ENCODE measurements at regions not wholly inside any gene's neighbourhood (a gene's known extent, or its start where the extent isn't known, plus 50 kb on each side); places are given as distances from the start of the nearest gene placed in this dataset.
"Not testable (repeated sequence)": the region's sequence is repeated elsewhere in the genome, so short reads cannot be mapped to it uniquely, and the experiment has no call there.

DNA sequence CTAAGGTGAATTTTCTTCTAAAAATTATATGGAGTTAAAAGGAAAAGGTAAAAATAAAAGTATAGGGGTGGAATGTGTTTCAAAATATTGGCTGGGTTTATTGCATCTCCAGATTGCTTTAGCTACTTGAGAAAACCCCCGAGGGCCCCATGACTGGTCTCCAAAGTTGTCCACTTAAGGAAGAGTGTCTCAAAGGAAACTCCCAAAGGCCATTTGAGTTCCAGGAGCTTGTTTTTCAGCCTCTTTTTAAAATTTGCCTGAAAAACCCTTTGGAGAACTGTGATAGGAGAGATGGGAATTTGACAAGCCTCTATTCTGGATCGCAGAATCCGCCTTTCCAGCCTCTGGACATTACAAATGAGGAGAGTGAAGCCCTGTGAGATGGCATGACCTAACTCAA lies 225.6 kb downstream of the ZNF326 start:
- no peaks in the 10 kb centered on the region for H3K36me3 ChIP-seq (ENCODE audit: low read length)
- H3K9me2 ChIP-seq (replicated peaks; ENCODE audit: insufficient read depth, low read length), result no peaks in the 10 kb centered on the region
- no peak overlapping the region for H3K4me3 ChIP-seq (ENCODE audit: insufficient read depth, low read length, poor library complexity, severe bottlenecking)
- H3K4me2 ChIP-seq (ENCODE audit: low read depth, low read length, poor library complexity, severe bottlenecking), result no peak overlapping the region
- no peak for TF ChIP-seq EZH2phosphoT487 (conservative IDR thresholded peaks at IDR 0.05; ENCODE audit: low read length)
- TF ChIP-seq, protein P1, sequence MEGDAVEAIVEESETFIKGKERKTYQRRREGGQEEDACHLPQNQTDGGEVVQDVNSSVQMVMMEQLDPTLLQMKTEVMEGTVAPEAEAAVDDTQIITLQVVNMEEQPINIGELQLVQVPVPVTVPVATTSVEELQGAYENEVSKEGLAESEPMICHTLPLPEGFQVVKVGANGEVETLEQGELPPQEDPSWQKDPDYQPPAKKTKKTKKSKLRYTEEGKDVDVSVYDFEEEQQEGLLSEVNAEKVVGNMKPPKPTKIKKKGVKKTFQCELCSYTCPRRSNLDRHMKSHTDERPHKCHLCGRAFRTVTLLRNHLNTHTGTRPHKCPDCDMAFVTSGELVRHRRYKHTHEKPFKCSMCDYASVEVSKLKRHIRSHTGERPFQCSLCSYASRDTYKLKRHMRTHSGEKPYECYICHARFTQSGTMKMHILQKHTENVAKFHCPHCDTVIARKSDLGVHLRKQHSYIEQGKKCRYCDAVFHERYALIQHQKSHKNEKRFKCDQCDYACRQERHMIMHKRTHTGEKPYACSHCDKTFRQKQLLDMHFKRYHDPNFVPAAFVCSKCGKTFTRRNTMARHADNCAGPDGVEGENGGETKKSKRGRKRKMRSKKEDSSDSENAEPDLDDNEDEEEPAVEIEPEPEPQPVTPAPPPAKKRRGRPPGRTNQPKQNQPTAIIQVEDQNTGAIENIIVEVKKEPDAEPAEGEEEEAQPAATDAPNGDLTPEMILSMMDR (IDR thresholded peaks at IDR 0.05; ENCODE audit: insufficient read depth, low read length, poor library complexity, severe bottlenecking), result no peak
- no peak overlapping the region for H2AFZ ChIP-seq (ENCODE audit: low read depth, low read length, severe bottlenecking)
- no peaks in the 10 kb centered on the region for H3K9me3 ChIP-seq (ENCODE audit: insufficient read depth, low read length)
- no peaks in the 10 kb centered on the region for H3F3A ChIP-seq (ENCODE audit: insufficient read depth)
- H3K9ac ChIP-seq (ENCODE audit: low read length), result no peak overlapping the region
- H3K27ac ChIP-seq (ENCODE audit: low read depth, low read length), result no peak overlapping the region
- no peaks in the 10 kb centered on the region for H3K79me2 ChIP-seq (ENCODE audit: insufficient read depth, low read length)
- no peaks in the 10 kb centered on the region for H4K20me1 ChIP-seq (ENCODE audit: low read depth, low read length)
- H3K27me3 ChIP-seq (ENCODE audit: low read length), result no peaks in the 10 kb centered on the region

GRCh38 chr1:90219166-90219871 lies 224.4 kb downstream of the ZNF326 start:
- H3K9ac ChIP-seq (ENCODE audit: low read length), result not testable (repeated sequence)

GRCh38 chr1:90210633-90211491 lies 216.0 kb downstream of the ZNF326 start:
- Histone ChIP-seq H3K79me2 (ENCODE audit: insufficient read depth, low read length) (no peaks in the 10 kb centered on the region), H3K9ac (ENCODE audit: low read length) (no peak overlapping the region), H3K4me3 (ENCODE audit: insufficient read depth, low read length, poor library complexity, severe bottlenecking) (no peak overlapping the region), H3K4me2 (ENCODE audit: low read depth, low read length, poor library complexity, severe bottlenecking) (no peak overlapping the region), H3F3A (ENCODE audit: insufficient read depth) (no peaks in the 10 kb centered on the region), H3K9me2 (replicated peaks; ENCODE audit: insufficient read depth, low read length) (no peaks in the 10 kb centered on the region), H4K20me1 (ENCODE audit: low read depth, low read length) (no peaks in the 10 kb centered on the region), H2AFZ (ENCODE audit: low read depth, low read length, severe bottlenecking) (no peak overlapping the region), H3K27ac (ENCODE audit: low read depth, low read length) (no peak overlapping the region), H3K27me3 (ENCODE audit: low read length) (no peaks in the 10 kb centered on the region), H3K9me3 (ENCODE audit: insufficient read depth, low read length) (no peaks in the 10 kb centered on the region), H3K36me3 (ENCODE audit: low read length) (no peaks in the 10 kb centered on the region)
- TF ChIP-seq, protein P1 (IDR thresholded peaks at IDR 0.05; ENCODE audit: insufficient read depth, low read length, poor library complexity, severe bottlenecking), result no peak
- TF ChIP-seq EZH2phosphoT487 (conservative IDR thresholded peaks at IDR 0.05; ENCODE audit: low read length), result no peak

More at GRCh38 chr1:90219166-90219871, 224.4 kb downstream of the ZNF326 start:
- H3K9me2 ChIP-seq (replicated peaks; ENCODE audit: insufficient read depth, low read length); H3K27ac ChIP-seq (ENCODE audit: low read depth, low read length); H3K79me2 ChIP-seq (ENCODE audit: insufficient read depth, low read length); H3K36me3 ChIP-seq (ENCODE audit: low read length); H3K27me3 ChIP-seq (ENCODE audit: low read length); H3F3A ChIP-seq (ENCODE audit: insufficient read depth); H4K20me1 ChIP-seq (ENCODE audit: low read depth, low read length); H3K4me3 ChIP-seq (ENCODE audit: insufficient read depth, low read length, poor library complexity, severe bottlenecking); H3K9me3 ChIP-seq (ENCODE audit: insufficient read depth, low read length); H2AFZ ChIP-seq (ENCODE audit: low read depth, low read length, severe bottlenecking); H3K4me2 ChIP-seq (ENCODE audit: low read depth, low read length, poor library complexity, severe bottlenecking): not testable (repeated sequence)

DNA sequence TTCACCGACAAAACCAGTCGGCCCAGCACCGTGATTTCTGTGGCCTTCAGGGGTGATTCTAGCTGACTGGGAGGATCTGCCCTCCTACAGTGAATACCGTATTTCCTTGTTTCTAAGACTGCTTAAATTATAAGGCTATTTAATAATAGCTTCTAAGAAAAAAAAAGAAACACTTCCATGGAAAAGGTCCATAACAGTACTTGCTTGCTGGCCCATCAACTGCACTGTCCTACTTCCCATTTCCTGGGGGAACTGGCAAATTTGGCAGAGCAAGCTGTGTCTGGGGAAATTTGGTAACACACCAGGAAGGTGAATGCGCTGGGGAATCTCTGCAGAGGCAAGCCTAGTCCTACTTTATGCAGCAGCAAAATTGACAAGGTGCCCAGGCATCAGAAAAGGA lies 214.0 kb downstream of the ZNF326 start:
- H3K27ac ChIP-seq (ENCODE audit: low read depth, low read length), result no peak overlapping the region
- no peak overlapping the region for H3K4me3 ChIP-seq (ENCODE audit: insufficient read depth, low read length, poor library complexity, severe bottlenecking)
- no peak overlapping the region for H2AFZ ChIP-seq (ENCODE audit: low read depth, low read length, severe bottlenecking)
- TF ChIP-seq, protein P1 (IDR thresholded peaks at IDR 0.05; ENCODE audit: insufficient read depth, low read length, poor library complexity, severe bottlenecking), result no peak
- TF ChIP-seq EZH2phosphoT487 (conservative IDR thresholded peaks at IDR 0.05; ENCODE audit: low read length), result no peak
- H3K79me2 ChIP-seq (ENCODE audit: insufficient read depth, low read length), result no peaks in the 10 kb centered on the region
- no peaks in the 10 kb centered on the region for H3K27me3 ChIP-seq (ENCODE audit: low read length)
- no peaks in the 10 kb centered on the region for H3F3A ChIP-seq (ENCODE audit: insufficient read depth)
- no peak overlapping the region for H3K4me2 ChIP-seq (ENCODE audit: low read depth, low read length, poor library complexity, severe bottlenecking)
- no peaks in the 10 kb centered on the region for H3K9me2 ChIP-seq (replicated peaks; ENCODE audit: insufficient read depth, low read length)
- H3K9me3 ChIP-seq (ENCODE audit: insufficient read depth, low read length), result no peaks in the 10 kb centered on the region
- H4K20me1 ChIP-seq (ENCODE audit: low read depth, low read length), result no peaks in the 10 kb centered on the region
- H3K36me3 ChIP-seq (ENCODE audit: low read length), result no peaks in the 10 kb centered on the region
- H3K9ac ChIP-seq (ENCODE audit: low read length), result no peak overlapping the region

All from SU-DHL-6 (cell line).